ENCODE measurements at regions not wholly inside any gene's neighbourhood (a gene's known extent, or its start where the extent isn't known, plus 50 kb on each side); places are given as distances from the start of the nearest gene placed in this dataset.

DNA sequence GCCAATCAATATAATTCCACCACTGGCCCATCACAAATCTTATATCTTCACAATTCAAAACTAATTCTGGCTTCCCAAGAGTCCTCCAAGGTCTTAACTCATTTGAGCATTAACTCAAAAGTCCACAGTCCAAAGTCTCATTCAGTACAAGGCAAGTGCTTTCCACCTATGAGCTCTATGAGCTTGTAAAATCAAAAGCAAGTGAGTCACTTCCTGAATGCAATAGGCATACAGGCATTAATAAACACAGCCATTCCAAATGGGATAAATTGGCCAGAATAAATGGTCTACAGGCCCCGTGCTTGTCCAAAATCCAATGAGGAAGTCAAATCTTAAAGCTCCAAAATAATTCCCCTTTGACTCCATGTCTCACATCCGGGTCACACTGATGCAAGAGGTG is 479.1 kb downstream of the KDM5D start:
- no peak for TF ChIP-seq EZH2 (IDR thresholded peaks at IDR 0.05; ENCODE audit: borderline replicate concordance, insufficient read depth, low read depth, low read length, poor library complexity, severe bottlenecking)
- TF ChIP-seq, protein P1, sequence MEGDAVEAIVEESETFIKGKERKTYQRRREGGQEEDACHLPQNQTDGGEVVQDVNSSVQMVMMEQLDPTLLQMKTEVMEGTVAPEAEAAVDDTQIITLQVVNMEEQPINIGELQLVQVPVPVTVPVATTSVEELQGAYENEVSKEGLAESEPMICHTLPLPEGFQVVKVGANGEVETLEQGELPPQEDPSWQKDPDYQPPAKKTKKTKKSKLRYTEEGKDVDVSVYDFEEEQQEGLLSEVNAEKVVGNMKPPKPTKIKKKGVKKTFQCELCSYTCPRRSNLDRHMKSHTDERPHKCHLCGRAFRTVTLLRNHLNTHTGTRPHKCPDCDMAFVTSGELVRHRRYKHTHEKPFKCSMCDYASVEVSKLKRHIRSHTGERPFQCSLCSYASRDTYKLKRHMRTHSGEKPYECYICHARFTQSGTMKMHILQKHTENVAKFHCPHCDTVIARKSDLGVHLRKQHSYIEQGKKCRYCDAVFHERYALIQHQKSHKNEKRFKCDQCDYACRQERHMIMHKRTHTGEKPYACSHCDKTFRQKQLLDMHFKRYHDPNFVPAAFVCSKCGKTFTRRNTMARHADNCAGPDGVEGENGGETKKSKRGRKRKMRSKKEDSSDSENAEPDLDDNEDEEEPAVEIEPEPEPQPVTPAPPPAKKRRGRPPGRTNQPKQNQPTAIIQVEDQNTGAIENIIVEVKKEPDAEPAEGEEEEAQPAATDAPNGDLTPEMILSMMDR (IDR thresholded peaks at IDR 0.05) = no peak
